Frontal cortex (tissue), 3 donors: ENCODE measurements at regions not wholly inside any gene's neighbourhood (a gene's known extent, or its start where the extent isn't known, plus 50 kb on each side); places are given as distances from the start of the nearest gene placed in this dataset.

ENCODE experiments used
- DNase-seq, 2 donors: peaks; one replicate each; pipeline ENCODE4 v3.0.0; 2012; ENCODE audit warnings: low spot score in 2 of 2
- FAIRE-seq: peaks from 2 replicates; lab custom pipeline; 2012; peaks lifted over from hg19 to GRCh38; lab: Jason Lieb, UNC
- donor health status: control.
- donor health status: control.
- donor health status: control.

DNA sequence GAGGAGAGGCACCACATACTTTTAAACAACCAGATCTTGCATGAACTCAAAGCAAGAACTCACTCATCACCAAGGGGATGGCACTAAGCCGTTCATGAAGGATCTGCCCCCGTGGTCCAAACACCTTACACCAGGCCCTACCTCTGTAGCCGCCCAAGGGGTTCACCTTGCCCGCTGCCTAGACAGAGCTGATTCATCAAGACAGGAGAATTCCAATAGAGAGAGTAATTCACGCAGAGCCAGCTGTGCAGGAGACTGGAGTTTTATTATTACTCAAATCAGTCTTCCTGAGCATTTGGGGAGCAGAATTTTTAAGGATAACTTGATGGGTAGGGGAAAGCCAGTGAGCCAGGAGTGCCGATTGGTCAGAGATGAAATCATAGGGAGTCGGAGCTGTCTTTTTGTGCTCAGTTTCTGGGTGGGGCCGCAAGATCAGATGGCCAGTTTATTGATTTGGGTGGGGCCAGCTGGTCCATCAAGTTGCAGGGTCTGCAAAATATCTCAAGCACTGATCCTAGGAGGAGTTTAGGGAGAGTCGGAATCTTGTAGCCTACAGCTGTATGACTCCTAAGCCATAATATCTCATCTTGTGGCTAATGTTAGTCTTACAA lies 364.7 kb downstream of the PCDH7 start:
- FAIRE-seq (no peak), DNase-seq (no peak)

DNA sequence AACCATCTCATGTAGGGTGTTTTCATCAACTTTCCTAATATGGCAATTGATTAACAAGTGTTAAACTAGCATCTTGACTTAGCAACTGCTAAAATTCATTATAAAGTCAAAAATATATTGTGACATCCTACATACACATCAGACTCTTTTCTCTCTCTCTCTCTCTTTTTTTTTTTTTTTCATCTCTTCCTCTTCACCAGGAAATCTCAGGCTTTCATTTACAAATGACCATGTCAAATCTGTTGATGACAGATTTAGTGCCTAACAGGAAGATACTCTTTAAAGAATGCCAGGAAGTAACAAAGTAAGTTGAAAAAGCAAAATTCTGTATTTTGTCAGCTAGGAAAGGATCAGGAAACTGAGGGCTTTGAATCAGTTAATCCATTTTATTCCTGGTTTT lies 365.5 kb downstream of the PCDH7 start:
- no peak for DNase-seq
- FAIRE-seq: no peak

- FAIRE-seq (no peak), DNase-seq (no peak)
These were observed 366.7 kb downstream of the PCDH7 start for GRCh38 chr4:31086756-31087330.

GRCh38 chr4:31088600-31089230 lies 368.5 kb downstream of the PCDH7 start:
- FAIRE-seq: no peak

GRCh38 chr4:31089815-31090214 lies 369.6 kb downstream of the PCDH7 start:
- DNase-seq (no peak), FAIRE-seq (no peak)

More at GRCh38 chr4:31088600-31089230, 368.5 kb downstream of the PCDH7 start:
- DNase-seq: no peak

DNA sequence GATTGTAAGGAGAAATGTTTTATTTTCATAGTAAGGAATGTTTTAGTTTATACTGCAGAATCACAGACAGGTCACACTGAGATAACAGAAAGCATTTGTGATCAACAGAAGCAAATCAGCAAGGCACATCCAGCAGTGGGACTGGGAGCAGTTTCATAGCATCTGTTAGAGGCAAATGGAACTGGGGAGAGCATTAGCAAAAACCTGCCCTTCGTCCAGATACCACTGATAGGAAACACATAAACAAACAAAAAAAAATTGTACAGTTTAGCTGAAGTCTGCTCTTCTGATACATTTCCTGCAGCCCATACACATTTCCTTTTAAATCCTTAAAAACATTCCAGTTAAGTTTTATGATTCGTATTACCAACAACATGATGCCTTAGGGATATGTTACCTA lies 374.3 kb downstream of the PCDH7 start:
- DNase-seq: no peak
- FAIRE-seq: no peak

GRCh38 chr4:31097999-31098398 lies 377.8 kb downstream of the PCDH7 start:
- FAIRE-seq: no peak

GRCh38 chr4:31100536-31100935 lies 380.4 kb downstream of the PCDH7 start:
- no peak for DNase-seq
- no peak for FAIRE-seq

More at GRCh38 chr4:31097999-31098398, 377.8 kb downstream of the PCDH7 start:
- DNase-seq: no peak

- DNase-seq (no peak), FAIRE-seq (no peak)
These were observed 383.9 kb downstream of the PCDH7 start for GRCh38 chr4:31104043-31104442.

- DNase-seq (no peak), FAIRE-seq (no peak)
These were observed 384.4 kb downstream of the PCDH7 start for GRCh38 chr4:31104577-31104976.

GRCh38 chr4:31106419-31106818 lies 386.2 kb downstream of the PCDH7 start:
- DNase-seq (no peak), FAIRE-seq (no peak)

- FAIRE-seq: no peak
- no peak for DNase-seq
These were observed 387.2 kb downstream of the PCDH7 start for GRCh38 chr4:31107362-31107761.

DNA sequence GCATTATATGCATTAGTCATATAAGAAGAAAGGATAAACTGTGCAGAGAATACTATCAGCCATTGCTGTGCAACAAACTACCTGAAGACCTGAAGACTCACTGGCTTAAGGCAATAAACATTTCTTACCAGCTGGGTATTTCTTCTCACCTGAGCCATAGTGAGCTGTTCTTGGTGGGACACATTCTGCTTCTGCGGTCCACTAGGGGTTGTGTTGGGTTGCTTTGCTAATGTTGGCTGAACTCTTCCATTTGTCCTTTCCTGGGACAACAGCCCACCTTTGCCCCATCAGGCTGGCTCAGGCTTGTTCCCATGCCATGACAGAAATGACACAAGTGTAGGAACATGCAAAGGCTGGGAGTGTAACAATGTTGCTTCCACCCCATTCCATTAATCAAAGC lies 388.6 kb downstream of the PCDH7 start:
- FAIRE-seq: no peak
- DNase-seq: no peak

- FAIRE-seq (no peak), DNase-seq (no peak)
These were observed 391.6 kb downstream of the PCDH7 start for GRCh38 chr4:31111790-31112189.

DNA sequence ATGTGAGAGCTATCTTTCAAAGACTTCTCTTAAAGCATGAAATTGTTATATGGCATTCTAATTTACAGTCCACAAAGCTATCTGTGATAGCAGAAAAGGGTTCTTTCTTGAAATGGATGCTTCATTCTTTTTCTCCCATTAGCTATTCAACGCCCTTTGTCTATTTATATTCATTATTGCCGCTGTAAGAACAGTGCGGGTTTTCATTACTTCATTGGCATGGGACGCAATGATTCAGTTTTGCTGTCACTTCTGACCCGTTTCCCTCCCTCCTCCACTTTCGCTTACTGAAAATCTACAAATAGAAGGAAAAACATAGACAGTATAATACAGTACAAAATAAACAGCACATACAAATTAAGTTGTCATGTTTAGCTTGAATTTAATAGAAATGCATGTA lies 394.6 kb downstream of the PCDH7 start:
- DNase-seq: no peak
- FAIRE-seq: no peak

- FAIRE-seq (no peak), DNase-seq (no peak)
These were observed 403.9 kb downstream of the PCDH7 start for GRCh38 chr4:31124008-31124585.

DNA sequence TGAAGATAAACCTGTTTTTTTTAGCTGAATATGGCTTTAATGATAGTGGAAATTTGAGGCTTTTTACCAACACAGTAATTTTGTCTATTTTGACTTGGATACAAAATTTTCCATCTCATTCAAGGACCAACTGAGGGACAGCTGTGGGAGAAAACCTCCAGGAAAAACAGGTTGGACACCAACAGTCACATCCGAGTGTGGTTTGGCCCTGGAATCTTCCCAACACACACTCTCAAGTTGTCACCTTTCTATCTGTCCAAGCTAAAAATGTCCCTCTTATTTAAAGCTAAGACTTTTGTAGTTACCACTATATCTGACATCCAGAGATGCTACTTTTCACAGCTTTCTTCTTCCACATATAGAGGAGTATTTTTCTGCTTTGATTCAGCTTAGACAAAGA lies 404.9 kb downstream of the PCDH7 start:
- no peak for FAIRE-seq

GRCh38 chr4:31125496-31125895 lies 405.3 kb downstream of the PCDH7 start:
- FAIRE-seq (no peak), DNase-seq (no peak)

More for the DNA sequence above, 404.9 kb downstream of the PCDH7 start:
- no peak for DNase-seq

DNA sequence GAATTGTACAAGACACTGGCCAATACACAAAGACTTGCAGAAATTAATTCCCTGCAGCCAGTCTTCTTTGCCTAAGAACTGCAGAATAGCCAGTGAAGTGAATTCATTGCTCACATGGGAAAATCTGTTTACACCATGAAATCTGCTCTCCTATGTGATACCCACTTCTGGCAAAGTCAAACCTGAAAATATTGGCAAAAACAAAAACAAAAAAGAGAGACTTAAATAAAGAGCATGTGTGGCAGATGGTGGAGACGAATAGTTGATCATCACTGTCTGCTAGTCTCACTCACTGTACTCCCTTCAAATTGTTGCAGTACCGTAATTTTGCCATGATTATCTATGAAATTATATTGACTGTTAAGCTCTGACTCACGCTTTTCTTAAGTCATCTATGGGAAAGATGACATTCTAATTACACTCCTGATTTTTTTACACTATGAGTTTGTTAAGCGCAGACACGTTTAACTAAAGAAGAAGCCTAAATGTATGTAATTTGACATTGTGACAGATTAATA lies 406.8 kb downstream of the PCDH7 start:
- FAIRE-seq (no peak), DNase-seq (no peak)

DNA sequence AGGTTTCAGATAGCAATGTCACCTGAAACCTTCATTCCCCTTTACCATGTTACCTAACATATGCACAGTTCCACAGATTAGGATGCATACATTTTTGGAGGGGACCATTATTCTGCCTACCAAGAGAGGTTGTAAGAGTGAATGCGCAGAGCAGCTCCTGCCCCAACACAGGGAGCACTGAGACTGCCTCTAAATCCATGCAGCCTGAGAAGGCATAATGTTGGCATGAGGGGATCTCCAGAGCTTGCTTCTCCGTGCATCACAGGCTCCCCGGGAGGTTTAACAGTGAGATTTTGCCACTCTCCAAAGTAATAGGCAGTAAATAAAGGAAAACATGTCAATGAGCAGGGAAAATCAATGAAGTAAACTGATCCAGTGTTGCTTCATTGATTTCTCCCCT lies 410.8 kb downstream of the PCDH7 start:
- DNase-seq (no peak), FAIRE-seq (no peak)

DNA sequence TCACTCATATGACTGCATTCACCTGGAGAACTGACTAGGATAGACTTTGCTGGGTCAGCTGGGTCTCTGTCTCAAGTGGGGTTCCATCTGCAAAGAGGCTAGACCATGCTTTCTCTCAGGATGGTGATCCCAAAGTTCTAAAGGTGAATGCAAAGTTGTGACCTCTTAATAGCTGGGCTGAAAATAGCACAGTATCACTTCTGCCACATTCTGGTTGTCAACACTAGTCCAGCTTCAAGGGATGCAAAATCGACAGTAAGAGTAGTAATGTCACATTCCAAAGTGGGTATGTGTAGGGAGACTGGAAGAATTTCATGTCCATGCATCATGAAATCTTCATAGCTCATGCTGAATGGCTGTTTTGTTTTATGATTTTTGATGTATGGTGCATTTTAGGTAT lies 414.6 kb downstream of the PCDH7 start:
- FAIRE-seq (no peak), DNase-seq (no peak)
